CD14-positive monocyte (primary cell): ENCODE measurements at regions not wholly inside any gene's neighbourhood (a gene's known extent, or its start where the extent isn't known, plus 50 kb on each side); places are given as distances from the start of the nearest gene placed in this dataset.
A peak's percentile ranks its signal among the peaks of the same experiment; 100 is the strongest.

ENCODE experiments used
- DNase-seq, 3 donors: peaks; one replicate each; pipeline ENCODE4 v3.0.0-alpha.2; 2011 to 2022
- H2AFZ ChIP-seq: 2 replicates; pipeline ENCODE4 v1.6.0; 2012; ENCODE audit warnings: mild to moderate bottlenecking, low read depth, low read length, inconsistent platforms; ENCODE audit not compliant: insufficient read depth, poor library complexity, severe bottlenecking
- H3K27ac ChIP-seq, 2 donors: 1 replicate in 1 of 2; 2 replicates in 1 of 2; pipeline ENCODE4 v1.5.1; 2012 to 2013; ENCODE audit warnings: low read length in 2 of 2, control low read depth in 1 of 2, inconsistent platforms in 1 of 2, low read depth in 1 of 2, mild to moderate bottlenecking in 1 of 2
- H3K27me3 ChIP-seq, 2 donors: one replicate each; pipeline versions ENCODE4 v1.6.0 to v1.6.1; 2011 to 2013; ENCODE audit warnings: low read length in 2 of 2; ENCODE audit not compliant: control insufficient read depth in 2 of 2, insufficient read depth in 2 of 2
- H3K36me3 ChIP-seq, 2 donors: replicated peaks in 1 of 2; 1 replicate in 1 of 2; 2 replicates in 1 of 2; pipeline versions ENCODE4 v1.5.1 to v1.6.1; 2012 to 2013; ENCODE audit warnings: low read length in 2 of 2, control low read depth in 1 of 2, inconsistent platforms in 1 of 2, mild to moderate bottlenecking in 1 of 2; ENCODE audit not compliant: insufficient read depth in 2 of 2, control insufficient read depth in 1 of 2
- H3K4me1 ChIP-seq, 2 donors: 1 replicate in 1 of 2; 2 replicates in 1 of 2; pipeline versions ENCODE4 v1.5.1 to v1.6.1; 2012 to 2013; ENCODE audit warnings: low read length in 2 of 2, control low read depth in 1 of 2, inconsistent platforms in 1 of 2, mild to moderate bottlenecking in 1 of 2, moderate library complexity in 1 of 2; ENCODE audit not compliant: insufficient read depth in 2 of 2, control insufficient read depth in 1 of 2
- H3K4me2 ChIP-seq: replicated peaks from 2 replicates; pipeline ENCODE3; 2012; ENCODE audit warnings: low read length, moderate library complexity, mild to moderate bottlenecking; ENCODE audit not compliant: poor library complexity, severe bottlenecking; ENCODE audit errors: extremely low read depth
- H3K4me3 ChIP-seq, 3 experiments: fragments of 200-600 bp in 1 of 3; sonication (generic) in 1 of 3; replicated peaks in 1 of 3; 1 replicate in 2 of 3; 2 replicates in 1 of 3; pipeline ENCODE4 v1.5.1; 2011 to 2013; ENCODE audit warnings: low read length in 3 of 3, mild to moderate bottlenecking in 3 of 3, control low read depth in 2 of 3, low read depth in 2 of 3, inconsistent platforms in 1 of 3, moderate library complexity in 1 of 3
- H3K79me2 ChIP-seq: 2 replicates; pipeline ENCODE4 v1.6.0; 2012; ENCODE audit warnings: mild to moderate bottlenecking, control low read depth, inconsistent platforms, low read length, moderate library complexity; ENCODE audit not compliant: insufficient read depth
- H3K9ac ChIP-seq: 2 replicates; pipeline ENCODE4 v1.6.0; 2017; ENCODE audit warnings: low read length, mild to moderate bottlenecking; ENCODE audit not compliant: insufficient read depth, poor library complexity, severe bottlenecking
- H3K9me3 ChIP-seq, 2 donors: replicated peaks in 1 of 2; 1 replicate in 1 of 2; 2 replicates in 1 of 2; pipeline versions ENCODE4 v1.5.1 to v1.6.1; 2012 to 2013; ENCODE audit warnings: low read length in 2 of 2, control low read depth in 1 of 2; ENCODE audit not compliant: control insufficient read depth in 1 of 2, insufficient read depth in 1 of 2
- H4K20me1 ChIP-seq: 2 replicates; pipeline ENCODE4 v1.6.0; 2012; ENCODE audit warnings: mild to moderate bottlenecking, low read length, control low read depth, moderate library complexity; ENCODE audit not compliant: insufficient read depth
- H3K27ac Mint-ChIP-seq, 7 donors: one replicate each; pipeline ENCODE4 v1.8.0; 2020; ENCODE audit warnings: mild to moderate bottlenecking in 7 of 7, mixed read lengths in 7 of 7, moderate library complexity in 6 of 7, inconsistent platforms in 2 of 7
- H3K27me3 Mint-ChIP-seq, 3 donors: one replicate each; pipeline ENCODE4 v1.8.0; 2021 to 2022; ENCODE audit warnings: low read depth in 3 of 3, mild to moderate bottlenecking in 3 of 3, mixed read lengths in 3 of 3, moderate library complexity in 3 of 3, inconsistent platforms in 1 of 3
- H3K36me3 Mint-ChIP-seq, 2 donors: one replicate each; pipeline ENCODE4 v1.8.0; 2020; ENCODE audit warnings: mixed read lengths in 2 of 2, inconsistent platforms in 1 of 2, mild to moderate bottlenecking in 1 of 2
- H3K4me1 Mint-ChIP-seq: one replicate; pipeline ENCODE4 v1.8.0; 2020; ENCODE audit warnings: mild to moderate bottlenecking, mixed read lengths
- H3K4me3 Mint-ChIP-seq, 2 donors: one replicate each; pipeline ENCODE4 v1.8.0; 2020; ENCODE audit warnings: mild to moderate bottlenecking in 2 of 2, mixed read lengths in 2 of 2, moderate library complexity in 1 of 2
- H3K9me3 Mint-ChIP-seq, 7 donors: one replicate each; pipeline ENCODE4 v1.8.0; 2020 to 2022; ENCODE audit warnings: mixed read lengths in 7 of 7, mild to moderate bottlenecking in 6 of 7, moderate library complexity in 6 of 7, inconsistent platforms in 2 of 7
- CTCF ChIP-seq: fragments of 200-600 bp; IDR thresholded peaks from one replicate; pipeline ENCODE4 v1.8.0; 2022; ENCODE audit warnings: antibody characterized with exemption, mild to moderate bottlenecking
- WGBS: methylation state at CpG from one replicate; pipeline ENCODE4 v1.1.5; 2013; ENCODE audit warnings: missing lambda C conversion rate; ENCODE audit not compliant: insufficient coverage; 5-methylcytosine and 5-hydroxymethylcytosine counted together
- intact Hi-C, 2 donors: fragments of 100-400 bp; cut with micrococcal nuclease; formaldehyde crosslinking; loops; one replicate each; pipeline versions ENCODE4 v1.15.0 to v1.15.1; 2023

GRCh38 chr18:34122724-34123334 lies 101.9 kb downstream of the NOL4 start:
- no peak overlapping the region for H3K4me2 ChIP-seq
- H3K4me3 Mint-ChIP-seq: no peak overlapping the region
- no peaks in the 10 kb centered on the region for H3K4me1 ChIP-seq
- H3K27ac Mint-ChIP-seq: no peak overlapping the region
- H3K4me3 ChIP-seq: no peak overlapping the region
- no peak for DNase-seq
- intact Hi-C loops: no loop called here
- H2AFZ ChIP-seq: no peak overlapping the region
- H3K4me1 Mint-ChIP-seq: no peaks in the 10 kb centered on the region
- no CpG with 5 or more reads among the region's 4 CpGs for WGBS
- no peaks in the 10 kb centered on the region for H4K20me1 ChIP-seq
- no peaks in the 10 kb centered on the region for H3K27me3 ChIP-seq
- TF ChIP-seq CTCF: peak; percentile 68
- peaks cover 0 to 5% (median 0%) of the 10 kb centered on the region in 3 donors for H3K27me3 Mint-ChIP-seq
- H3K79me2 ChIP-seq: no peaks in the 10 kb centered on the region
- no peaks in the 10 kb centered on the region for H3K36me3 ChIP-seq
- no peaks in the 10 kb centered on the region for H3K9me3 ChIP-seq
- no peaks in the 10 kb centered on the region for H3K36me3 Mint-ChIP-seq
- no peak overlapping the region for H3K27ac ChIP-seq
- no peak overlapping the region for H3K9ac ChIP-seq
- no peaks in the 10 kb centered on the region for H3K9me3 Mint-ChIP-seq

- no peaks in the 10 kb centered on the region for H3K9me3 Mint-ChIP-seq
- no peaks in the 10 kb centered on the region for H3K27me3 ChIP-seq
- no peak for DNase-seq
- H4K20me1 ChIP-seq: no peaks in the 10 kb centered on the region
- intact Hi-C loops: no loop called here
- 100% methylated on average over 2 of the region's 4 CpGs for WGBS
- no peak overlapping the region for H3K27ac Mint-ChIP-seq
- no peaks in the 10 kb centered on the region for H3K79me2 ChIP-seq
- TF ChIP-seq CTCF: no peak
- H3K36me3 ChIP-seq: no peaks in the 10 kb centered on the region
- no peak overlapping the region for H3K9ac ChIP-seq
- no peaks in the 10 kb centered on the region for H3K4me1 Mint-ChIP-seq
- H3K4me2 ChIP-seq: no peak overlapping the region
- H3K4me1 ChIP-seq: no peaks in the 10 kb centered on the region
- H3K36me3 Mint-ChIP-seq: no peaks in the 10 kb centered on the region
- H3K4me3 ChIP-seq: no peak overlapping the region
- peaks cover 0 to 5% (median 0%) of the 10 kb centered on the region in 3 donors for H3K27me3 Mint-ChIP-seq
- no peak overlapping the region for H3K27ac ChIP-seq
- no peak overlapping the region for H2AFZ ChIP-seq
- H3K4me3 Mint-ChIP-seq: no peak overlapping the region
- no peaks in the 10 kb centered on the region for H3K9me3 ChIP-seq
Observed at GRCh38 chr18:34121200-34121721, 103.5 kb downstream of the NOL4 start.
